ENCODE measurements at regions not wholly inside any gene's neighbourhood (a gene's known extent, or its start where the extent isn't known, plus 50 kb on each side); places are given as distances from the start of the nearest gene placed in this dataset.

DNA sequence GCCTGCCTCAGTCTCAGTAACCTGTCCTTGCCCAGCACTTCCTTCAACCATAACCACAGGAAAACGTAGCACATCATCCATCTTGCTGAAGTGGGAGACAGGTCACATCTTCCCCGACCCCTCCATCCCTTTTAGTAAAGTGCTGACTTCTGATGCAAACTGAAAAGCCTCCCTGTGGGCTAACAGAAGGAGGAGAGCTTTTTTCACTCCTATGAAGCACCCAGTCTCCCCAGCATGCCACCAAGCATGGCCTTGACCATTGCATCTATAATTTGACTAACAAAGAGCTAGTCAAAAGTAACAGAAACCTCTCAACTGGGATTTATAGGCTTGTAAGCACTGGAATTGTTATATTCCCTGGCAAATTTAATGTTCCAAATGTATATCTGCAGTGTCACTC, 288.9 kb upstream of the IRAK1BP1 start:
- peaks cover 7% of the 10 kb centered on the region for H3K4me1 Mint-ChIP-seq (ENCODE audit: insufficient read depth, unreplicated experiment)
- intact Hi-C loops (cut with micrococcal nuclease), result no loop called here
- DNase-seq (ENCODE audit: unreplicated experiment), result no peak
- no peak for TF ChIP-seq CTCF (IDR thresholded peaks at IDR 0.05; ENCODE audit: unreplicated experiment)
- H3K27ac Mint-ChIP-seq (ENCODE audit: low read depth, unreplicated experiment), result no peak overlapping the region
- H3K9me3 Mint-ChIP-seq (ENCODE audit: unreplicated experiment), result no peaks in the 10 kb centered on the region
- no peaks in the 10 kb centered on the region for H3K27me3 Mint-ChIP-seq (ENCODE audit: insufficient read depth, unreplicated experiment)
- no TSS peak for BruUV-seq (replicated peaks)
- CTCF ChIA-PET, result interaction anchor here (0.5 to 1.2 kb wide), 3 partner anchors 20 to 284 kb away, joined by 3 to 4 read pairs (median 3); no protein-coding TSS in a partner anchor
- no peak overlapping the region for H3K4me3 Mint-ChIP-seq (ENCODE audit: unreplicated experiment)
- POLR2A ChIA-PET, result no interaction called here
- no peaks in the 10 kb centered on the region for H3K36me3 Mint-ChIP-seq (ENCODE audit: insufficient read depth, unreplicated experiment)

DNA sequence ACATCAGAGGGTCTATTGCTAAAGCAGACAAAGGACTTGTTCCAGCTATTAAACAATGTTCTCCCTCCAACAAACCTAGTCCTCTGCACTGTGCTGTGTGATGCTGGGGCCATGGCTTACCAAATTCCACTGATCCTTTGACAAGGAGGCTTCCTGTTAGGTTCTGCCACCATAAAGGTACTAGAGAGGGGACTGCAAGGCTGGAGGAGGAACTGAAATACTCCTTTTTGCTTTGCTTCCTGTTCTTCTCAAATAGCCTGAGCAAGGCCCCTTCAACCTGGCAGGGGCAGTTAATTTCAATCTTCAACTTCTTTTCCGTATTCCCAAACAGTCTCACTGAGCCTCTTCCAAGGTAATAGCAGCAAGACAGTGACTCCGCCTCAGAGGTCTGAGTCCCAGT, 286.4 kb upstream of the IRAK1BP1 start:
- no TSS peak for BruUV-seq (replicated peaks)
- DNase-seq (ENCODE audit: unreplicated experiment), result no peak
- Mint-ChIP-seq H3K9me3 (ENCODE audit: unreplicated experiment) (no peaks in the 10 kb centered on the region), H3K27ac (ENCODE audit: low read depth, unreplicated experiment) (no peak overlapping the region), H3K4me3 (ENCODE audit: unreplicated experiment) (no peak overlapping the region), H3K27me3 (ENCODE audit: insufficient read depth, unreplicated experiment) (no peaks in the 10 kb centered on the region), H3K4me1 (ENCODE audit: insufficient read depth, unreplicated experiment) (peaks cover 7% of the 10 kb centered on the region), H3K36me3 (ENCODE audit: insufficient read depth, unreplicated experiment) (no peaks in the 10 kb centered on the region)
- POLR2A ChIA-PET, result interaction anchor here (0.7 kb wide), 1 partner anchor 22 kb away, joined by 3 read pairs; no protein-coding TSS in a partner anchor
- intact Hi-C loops (cut with micrococcal nuclease), result no loop called here
- no peak for TF ChIP-seq CTCF (IDR thresholded peaks at IDR 0.05; ENCODE audit: unreplicated experiment)
- CTCF ChIA-PET, result interaction anchor here (0.8 kb wide), 1 partner anchor 360 kb away, joined by 3 read pairs; no protein-coding TSS in a partner anchor

- POLR2A ChIA-PET, result no interaction called here
- Mint-ChIP-seq H3K36me3 (ENCODE audit: insufficient read depth, unreplicated experiment) (no peaks in the 10 kb centered on the region), H3K27me3 (ENCODE audit: insufficient read depth, unreplicated experiment) (no peaks in the 10 kb centered on the region), H3K27ac (ENCODE audit: low read depth, unreplicated experiment) (no peak overlapping the region), H3K4me1 (ENCODE audit: insufficient read depth, unreplicated experiment) (peaks cover 7% of the 10 kb centered on the region), H3K4me3 (ENCODE audit: unreplicated experiment) (no peak overlapping the region), H3K9me3 (ENCODE audit: unreplicated experiment) (no peaks in the 10 kb centered on the region)
- no TSS peak for BruUV-seq (replicated peaks)
- intact Hi-C loops (cut with micrococcal nuclease), result no loop called here
- DNase-seq (ENCODE audit: unreplicated experiment), result no peak
- CTCF ChIA-PET, result no interaction called here
- TF ChIP-seq CTCF (IDR thresholded peaks at IDR 0.05; ENCODE audit: unreplicated experiment), result no peak
These were observed 284.3 kb upstream of the IRAK1BP1 start for GRCh38 chr6:78583079-78583478.

GRCh38 chr6:78589436-78589835, 277.9 kb upstream of the IRAK1BP1 start:
- no TSS peak for BruUV-seq (replicated peaks)
- intact Hi-C loops (cut with micrococcal nuclease), result no loop called here
- Mint-ChIP-seq H3K27ac (ENCODE audit: low read depth, unreplicated experiment) (no peak overlapping the region), H3K4me1 (ENCODE audit: insufficient read depth, unreplicated experiment) (no peaks in the 10 kb centered on the region), H3K4me3 (ENCODE audit: unreplicated experiment) (no peak overlapping the region), H3K36me3 (ENCODE audit: insufficient read depth, unreplicated experiment) (no peaks in the 10 kb centered on the region), H3K9me3 (ENCODE audit: unreplicated experiment) (peaks cover 7% of the 10 kb centered on the region), H3K27me3 (ENCODE audit: insufficient read depth, unreplicated experiment) (no peaks in the 10 kb centered on the region)
- DNase-seq (ENCODE audit: unreplicated experiment), result no peak
- ChIA-PET POLR2A (no interaction called here), CTCF (interaction anchor here (0.6 kb wide), 1 partner anchor 432 kb away, joined by 4 read pairs; no protein-coding TSS in a partner anchor)
- TF ChIP-seq CTCF (IDR thresholded peaks at IDR 0.05; ENCODE audit: unreplicated experiment), result no peak
